ENCODE measurements at regions not wholly inside any gene's neighbourhood (a gene's known extent, or its start where the extent isn't known, plus 50 kb on each side); places are given as distances from the start of the nearest gene placed in this dataset.

GRCh38 chr4:126778348-126778747, 854.4 kb upstream of the INTU start:
- Histone ChIP-seq H3K36me3 (ENCODE audit: control insufficient read depth in 4 of 4, insufficient read depth in 3 of 4, low read depth in 1 of 4, low read length in 3 of 4) (no peaks in the 10 kb centered on the region), H3K9ac (ENCODE audit: low read depth in 1 of 2, low read length in 2 of 2) (no peak overlapping the region), H3K9me3 (ENCODE audit: control insufficient read depth in 4 of 4, low read length in 3 of 4) (no peaks in the 10 kb centered on the region), H3K4me1 (ENCODE audit: control insufficient read depth in 4 of 4, insufficient read depth in 4 of 4, low read length in 3 of 4) (no peaks in the 10 kb centered on the region), H3K27ac (ENCODE audit: low read depth in 1 of 2, low read length in 2 of 2) (no peak overlapping the region), H3K4me3 (ENCODE audit: low read depth in 1 of 3, low read length in 3 of 3) (no peak overlapping the region), H3K27me3 (ENCODE audit: control insufficient read depth in 4 of 4, insufficient read depth in 4 of 4, low read length in 3 of 4) (no peaks in the 10 kb centered on the region)
- TF ChIP-seq HNF4G (IDR thresholded peaks at IDR 0.05) (no peak), NR2F2 (IDR thresholded peaks at IDR 0.05) (no peak), RAD21 (IDR thresholded peaks at IDR 0.05) (no peak), HNF4A (conservative IDR thresholded peaks at IDR 0.05) (no peak), REST (IDR thresholded peaks at IDR 0.05) (no peak), YY1 (IDR thresholded peaks at IDR 0.05) (no peak), JUND (IDR thresholded peaks at IDR 0.05) (no peak), RXRA (IDR thresholded peaks at IDR 0.05) (no peak), TAF1 (conservative IDR thresholded peaks at IDR 0.05) (no peak), EGR1 (IDR thresholded peaks at IDR 0.05; ENCODE audit: low read depth in 2 of 2) (no peak), ATF3 (IDR thresholded peaks at IDR 0.05) (no peak), SP1 (IDR thresholded peaks at IDR 0.05) (no peak), ZBTB33 (IDR thresholded peaks at IDR 0.05) (no peak), CTCF (IDR thresholded peaks at IDR 0.05; ENCODE audit: low read depth, low read length, missing input control) (no peak), MAX (IDR thresholded peaks at IDR 0.05) (no peak), FOXA1 (IDR thresholded peaks at IDR 0.05) (no peak), GABPA (IDR thresholded peaks at IDR 0.05 in 1 of 2, conservative IDR thresholded peaks at IDR 0.05 in 1 of 2) (no peak), FOXA2 (IDR thresholded peaks at IDR 0.05) (no peak)
- DNase-seq (ENCODE audit: low spot score): no peak
- WGBS: 49% methylated on average over 3 of the region's 3 CpGs
